ENCODE measurements at regions not wholly inside any gene's neighbourhood (a gene's known extent, or its start where the extent isn't known, plus 50 kb on each side); places are given as distances from the start of the nearest gene placed in this dataset.

DNA sequence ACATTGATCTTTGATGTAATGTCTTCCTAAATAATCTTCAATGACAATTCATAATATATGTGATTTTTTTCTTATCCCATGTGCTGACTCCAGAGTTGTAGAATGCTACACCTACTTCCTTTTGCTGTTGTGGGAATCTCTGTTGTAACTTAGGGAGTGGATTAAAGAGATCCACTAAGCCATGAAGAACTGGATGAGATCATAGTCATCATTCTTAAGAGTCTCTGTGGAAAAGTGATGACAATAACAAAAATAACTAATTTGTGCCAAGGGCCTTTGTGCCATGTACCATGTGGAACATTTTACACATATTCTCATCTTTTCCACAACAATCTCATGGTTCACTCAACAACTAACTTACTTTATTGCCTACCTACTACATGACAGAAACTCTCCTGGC lies 162.9 kb upstream of the PDZRN3 start:
- TF ChIP-seq, protein P1, sequence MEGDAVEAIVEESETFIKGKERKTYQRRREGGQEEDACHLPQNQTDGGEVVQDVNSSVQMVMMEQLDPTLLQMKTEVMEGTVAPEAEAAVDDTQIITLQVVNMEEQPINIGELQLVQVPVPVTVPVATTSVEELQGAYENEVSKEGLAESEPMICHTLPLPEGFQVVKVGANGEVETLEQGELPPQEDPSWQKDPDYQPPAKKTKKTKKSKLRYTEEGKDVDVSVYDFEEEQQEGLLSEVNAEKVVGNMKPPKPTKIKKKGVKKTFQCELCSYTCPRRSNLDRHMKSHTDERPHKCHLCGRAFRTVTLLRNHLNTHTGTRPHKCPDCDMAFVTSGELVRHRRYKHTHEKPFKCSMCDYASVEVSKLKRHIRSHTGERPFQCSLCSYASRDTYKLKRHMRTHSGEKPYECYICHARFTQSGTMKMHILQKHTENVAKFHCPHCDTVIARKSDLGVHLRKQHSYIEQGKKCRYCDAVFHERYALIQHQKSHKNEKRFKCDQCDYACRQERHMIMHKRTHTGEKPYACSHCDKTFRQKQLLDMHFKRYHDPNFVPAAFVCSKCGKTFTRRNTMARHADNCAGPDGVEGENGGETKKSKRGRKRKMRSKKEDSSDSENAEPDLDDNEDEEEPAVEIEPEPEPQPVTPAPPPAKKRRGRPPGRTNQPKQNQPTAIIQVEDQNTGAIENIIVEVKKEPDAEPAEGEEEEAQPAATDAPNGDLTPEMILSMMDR (IDR thresholded peaks at IDR 0.05): no peak
- TF ChIP-seq POLR2A (IDR thresholded peaks at IDR 0.05): no peak

Measured in Peyer's patch (tissue), 4 donors.